Uterus (tissue), 3 donors: ENCODE measurements at regions not wholly inside any gene's neighbourhood (a gene's known extent, or its start where the extent isn't known, plus 50 kb on each side); places are given as distances from the start of the nearest gene placed in this dataset.

ENCODE experiments used
- DNase-seq, 2 donors: peaks; one replicate each; pipeline ENCODE4 v3.0.0-alpha.2; 2019 to 2020
- H3K27ac ChIP-seq, 2 donors: fragments of 200-600 bp; sonication (generic); 1 replicate in 1 of 2; 2 replicates in 1 of 2; pipeline ENCODE4 v1.5.1; 2016 to 2018
- H3K27me3 ChIP-seq, 2 donors: fragments of 200-600 bp; sonication (generic); one replicate each; pipeline ENCODE4 v1.5.1; 2018 to 2019; ENCODE audit warnings: control low read depth in 1 of 2
- H3K36me3 ChIP-seq, 2 donors: fragments of 200-600 bp; sonication (generic); one replicate each; pipeline ENCODE4 v1.5.1; 2019; ENCODE audit warnings: control low read depth in 1 of 2
- H3K4me1 ChIP-seq, 2 donors: fragments of 200-600 bp; sonication (generic); one replicate each; pipeline ENCODE4 v1.5.1; 2018 to 2019; ENCODE audit warnings: control low read depth in 1 of 2
- H3K4me3 ChIP-seq, 2 donors: fragments of 200-600 bp; sonication (generic); 1 replicate in 1 of 2; 2 replicates in 1 of 2; pipeline ENCODE4 v1.5.1; 2018 to 2019; ENCODE audit warnings: mild to moderate bottlenecking in 1 of 2
- H3K9me3 ChIP-seq, 2 donors: fragments of 200-600 bp; sonication (generic); one replicate each; pipeline ENCODE4 v1.5.1; 2019; ENCODE audit warnings: control low read depth in 1 of 2
- POLR2A ChIP-seq, 2 donors: fragments of 450-650 bp; IDR thresholded peaks; one replicate each; pipeline ENCODE4 v1.6.1; 2016; ENCODE audit warnings: antibody characterized with exemption in 2 of 2, mild to moderate bottlenecking in 1 of 2, moderate library complexity in 1 of 2
- intact Hi-C: fragments of 100-400 bp; cut with DNase I; formaldehyde crosslinking; loops from one replicate; pipeline ENCODE4 v1.15.1; 2023; ENCODE audit warnings: low total_unique reads
- TF ChIP-seq, protein P1 (sequence below), 4 experiments: fragments of 200-600 bp in 2 of 4; fragments of 450-650 bp in 2 of 4; sonication (generic) in 2 of 4; IDR thresholded peaks; one replicate each; pipeline ENCODE4 v1.5.1; 2016 to 2019; ENCODE audit warnings: antibody characterized with exemption in 4 of 4, mild to moderate bottlenecking in 2 of 4, moderate library complexity in 1 of 4
- donor health status: DM: yes; HTN: yes; CAD: no.

DNA sequence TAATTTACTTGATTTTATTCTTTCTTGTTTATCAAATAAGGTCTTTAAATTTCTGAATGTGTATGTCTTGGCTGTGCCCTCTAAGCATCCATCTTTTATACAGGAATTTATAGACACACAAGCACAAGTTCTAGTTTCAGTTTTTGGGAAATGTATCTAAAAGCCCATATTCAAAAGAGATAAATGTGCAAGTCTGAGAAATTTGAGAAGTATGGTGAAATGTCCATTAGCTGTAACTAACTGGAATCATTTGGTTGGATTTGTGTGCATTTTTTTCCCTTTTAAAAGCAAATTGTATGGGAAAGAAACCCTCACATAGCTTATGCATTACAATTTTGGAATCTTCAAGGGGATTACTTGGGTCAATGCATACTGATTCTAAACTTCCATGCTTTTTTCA, 532.0 kb downstream of the KLF5 start:
- Histone ChIP-seq H3K9me3 (no peaks in the 10 kb centered on the region), H3K4me1 (no peaks in the 10 kb centered on the region), H3K4me3 (no peak overlapping the region), H3K36me3 (no peaks in the 10 kb centered on the region), H3K27me3 (no peaks in the 10 kb centered on the region), H3K27ac (no peak overlapping the region)
- TF ChIP-seq, protein P1, sequence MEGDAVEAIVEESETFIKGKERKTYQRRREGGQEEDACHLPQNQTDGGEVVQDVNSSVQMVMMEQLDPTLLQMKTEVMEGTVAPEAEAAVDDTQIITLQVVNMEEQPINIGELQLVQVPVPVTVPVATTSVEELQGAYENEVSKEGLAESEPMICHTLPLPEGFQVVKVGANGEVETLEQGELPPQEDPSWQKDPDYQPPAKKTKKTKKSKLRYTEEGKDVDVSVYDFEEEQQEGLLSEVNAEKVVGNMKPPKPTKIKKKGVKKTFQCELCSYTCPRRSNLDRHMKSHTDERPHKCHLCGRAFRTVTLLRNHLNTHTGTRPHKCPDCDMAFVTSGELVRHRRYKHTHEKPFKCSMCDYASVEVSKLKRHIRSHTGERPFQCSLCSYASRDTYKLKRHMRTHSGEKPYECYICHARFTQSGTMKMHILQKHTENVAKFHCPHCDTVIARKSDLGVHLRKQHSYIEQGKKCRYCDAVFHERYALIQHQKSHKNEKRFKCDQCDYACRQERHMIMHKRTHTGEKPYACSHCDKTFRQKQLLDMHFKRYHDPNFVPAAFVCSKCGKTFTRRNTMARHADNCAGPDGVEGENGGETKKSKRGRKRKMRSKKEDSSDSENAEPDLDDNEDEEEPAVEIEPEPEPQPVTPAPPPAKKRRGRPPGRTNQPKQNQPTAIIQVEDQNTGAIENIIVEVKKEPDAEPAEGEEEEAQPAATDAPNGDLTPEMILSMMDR (IDR thresholded peaks at IDR 0.05): no peak
- TF ChIP-seq POLR2A (IDR thresholded peaks at IDR 0.05): no peak
- intact Hi-C loops: no loop called here
- DNase-seq: no peak

DNA sequence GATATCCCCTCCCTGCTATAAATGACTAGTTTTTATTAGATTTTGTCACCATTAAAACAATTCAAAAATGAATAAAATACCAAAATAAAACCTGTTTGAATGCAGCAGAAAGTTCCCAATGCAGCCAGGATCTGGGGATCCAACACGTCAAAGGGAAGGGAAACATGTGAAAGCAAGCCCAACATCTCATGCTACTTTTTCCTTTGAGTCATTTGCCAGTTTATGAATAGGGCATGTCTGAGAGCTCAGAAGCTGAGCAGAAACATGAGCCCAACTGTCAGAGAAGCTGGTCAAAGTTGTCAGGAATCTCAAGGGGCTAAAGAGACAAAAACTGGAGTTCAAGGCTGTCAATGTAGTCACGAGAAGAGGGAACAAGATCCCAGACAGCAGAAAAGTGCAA, 526.4 kb downstream of the KLF5 start:
- DNase-seq: no peak
- Histone ChIP-seq H3K27me3 (no peaks in the 10 kb centered on the region), H3K36me3 (no peaks in the 10 kb centered on the region), H3K4me1 (no peaks in the 10 kb centered on the region), H3K9me3 (no peaks in the 10 kb centered on the region), H3K27ac (no peak overlapping the region), H3K4me3 (no peak overlapping the region)
- intact Hi-C loops: no loop called here
- TF ChIP-seq, protein P1 (IDR thresholded peaks at IDR 0.05): no peak
- TF ChIP-seq POLR2A (IDR thresholded peaks at IDR 0.05): no peak

DNA sequence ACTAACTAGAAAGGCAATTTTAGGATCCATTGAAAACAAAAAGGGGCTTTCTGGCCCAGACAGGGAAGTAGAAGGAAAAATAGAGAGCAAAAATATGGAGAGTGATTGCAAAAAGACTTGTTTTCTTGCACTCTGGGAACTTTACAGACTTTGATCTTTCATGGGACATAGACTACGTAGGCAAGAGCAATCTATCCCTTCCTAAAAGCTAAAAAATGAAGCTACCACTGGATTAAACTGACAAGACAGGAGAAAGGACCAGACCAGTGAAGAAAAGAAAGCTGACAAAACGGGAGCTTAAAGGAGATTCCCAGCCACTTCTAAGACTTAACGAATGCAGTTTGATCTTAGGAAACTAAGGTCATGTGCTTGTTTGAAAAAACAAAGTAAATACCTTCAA, 524.5 kb downstream of the KLF5 start:
- Histone ChIP-seq H3K27ac (no peak overlapping the region), H3K36me3 (no peaks in the 10 kb centered on the region), H3K9me3 (no peaks in the 10 kb centered on the region), H3K4me1 (no peaks in the 10 kb centered on the region), H3K27me3 (no peaks in the 10 kb centered on the region), H3K4me3 (no peak overlapping the region)
- intact Hi-C loops: no loop called here
- TF ChIP-seq, protein P1 (IDR thresholded peaks at IDR 0.05): no peak
- TF ChIP-seq POLR2A (IDR thresholded peaks at IDR 0.05): no peak
- no peak for DNase-seq

DNA sequence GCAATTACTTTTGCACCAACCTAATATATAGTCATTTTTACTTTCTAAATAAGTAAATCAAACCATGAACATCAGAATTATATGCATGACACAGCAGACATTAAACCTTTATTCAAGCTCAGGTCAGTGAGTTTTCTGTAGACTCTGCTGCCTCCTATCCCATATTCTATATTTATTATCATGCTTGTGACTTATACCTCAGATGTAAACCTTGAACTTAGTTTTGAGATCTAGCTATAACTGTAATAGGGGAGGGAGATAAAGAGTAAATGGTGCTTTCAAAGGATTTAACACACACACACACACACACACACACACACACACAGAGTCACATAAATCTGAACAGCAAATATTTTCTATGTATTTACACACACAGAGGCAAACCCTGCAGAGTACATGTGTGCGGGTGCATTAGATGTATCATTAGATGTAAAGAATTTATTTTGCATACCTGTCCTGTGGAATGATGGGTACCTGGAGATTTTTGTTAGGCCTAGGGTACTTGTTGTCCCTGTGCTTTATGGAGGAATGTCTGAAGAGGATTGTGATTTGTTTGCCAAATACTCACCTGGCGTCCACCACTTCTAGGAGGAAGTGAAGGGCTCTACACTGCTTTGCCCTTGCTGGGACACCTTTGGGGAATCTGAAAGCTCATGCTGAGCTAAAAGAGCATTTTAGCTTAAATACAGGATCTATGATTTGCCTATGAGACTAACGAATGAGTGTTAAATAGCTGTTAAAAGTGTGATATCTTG, 521.9 kb downstream of the KLF5 start:
- Histone ChIP-seq H3K9me3 (no peaks in the 10 kb centered on the region), H3K27me3 (no peaks in the 10 kb centered on the region), H3K4me1 (no peaks in the 10 kb centered on the region), H3K36me3 (no peaks in the 10 kb centered on the region), H3K27ac (no peak overlapping the region), H3K4me3 (no peak overlapping the region)
- TF ChIP-seq, protein P1 (IDR thresholded peaks at IDR 0.05): no peak
- TF ChIP-seq POLR2A (IDR thresholded peaks at IDR 0.05): no peak
- DNase-seq: no peak
- intact Hi-C loops: no loop called here

DNA sequence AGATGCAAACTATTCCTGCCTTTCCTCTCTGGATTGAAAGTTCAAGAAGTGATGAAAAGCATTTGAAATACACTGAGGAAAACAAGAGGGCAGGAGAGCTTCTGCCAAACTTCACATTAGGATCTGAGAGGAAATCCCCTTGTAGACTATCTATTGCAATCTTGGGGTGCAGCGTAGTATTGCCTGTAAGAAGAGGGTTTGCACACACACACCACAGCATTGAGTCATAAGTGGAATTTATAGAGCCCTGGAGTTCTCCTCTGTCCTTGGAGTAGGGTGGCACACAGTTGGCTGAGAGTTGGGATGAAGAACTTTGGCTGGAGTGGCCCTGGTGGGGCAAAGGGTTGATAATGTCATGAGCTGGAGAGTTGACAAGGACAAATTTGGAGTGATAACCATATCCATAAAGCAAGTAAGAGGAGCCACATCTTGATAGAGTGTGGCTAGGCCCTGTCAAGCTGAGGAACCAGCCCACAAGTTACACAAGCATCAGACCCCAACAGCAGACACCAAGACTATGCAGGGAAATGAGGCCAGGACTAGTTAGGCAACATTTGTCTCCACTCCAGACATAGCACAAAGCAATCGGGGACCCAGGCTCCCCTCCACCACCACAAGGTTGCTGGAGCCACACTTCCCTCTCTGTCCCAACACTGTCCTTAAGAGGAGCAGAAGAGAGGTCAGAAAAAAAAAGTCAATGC, 520.9 kb downstream of the KLF5 start:
- intact Hi-C loops: no loop called here
- H3K4me3 ChIP-seq: no peak overlapping the region
- H3K36me3 ChIP-seq: no peaks in the 10 kb centered on the region
- no peaks in the 10 kb centered on the region for H3K9me3 ChIP-seq
- TF ChIP-seq POLR2A (IDR thresholded peaks at IDR 0.05): no peak
- TF ChIP-seq, protein P1 (IDR thresholded peaks at IDR 0.05): no peak
- DNase-seq: no peak
- H3K27ac ChIP-seq: no peak overlapping the region
- H3K4me1 ChIP-seq: no peaks in the 10 kb centered on the region
- no peaks in the 10 kb centered on the region for H3K27me3 ChIP-seq
